HCT116 (cell line): ENCODE measurements at regions not wholly inside any gene's neighbourhood (a gene's known extent, or its start where the extent isn't known, plus 50 kb on each side); places are given as distances from the start of the nearest gene placed in this dataset.

Experiments
- ATAC-seq: fragments of 200-7000 bp; cut with Tn5 transposase; 2 replicates; pipeline ENCODE4 v1.9.1; 2020; ENCODE audit warnings: mild to moderate bottlenecking, moderate library complexity
- BruUV-seq: library from RNA; stranded (reverse); fragments of 400-500 nt; replicated peaks from 2 replicates; lab custom pipeline; 2021; lab: Mats Ljungman, UMichigan
- CTCF ChIA-PET: fragments of 300-600 bp; sonication (Branson Sonifier 250); formaldehyde crosslinking; loops from one replicate; lab custom pipeline; 2021; ENCODE audit warnings: antibody characterized with exemption; lab: Charles Lee
- POLR2A ChIA-PET: fragments of 300-600, 350-600 bp; sonication (Branson Sonifier 250); formaldehyde crosslinking; loops from one replicate; lab custom pipeline; 2021; ENCODE audit warnings: antibody characterized with exemption; lab: Charles Lee
- RAD21 ChIA-PET, 2 experiments: fragments of 300-600 bp; sonication (Branson Sonifier 250); formaldehyde crosslinking; loops; one replicate each; lab custom pipeline; 2023; ENCODE audit warnings: low total read pairs in 2 of 2; ENCODE audit not compliant: uncharacterized antibody in 2 of 2, unreplicated experiment in 2 of 2, low non-redundant PET in 1 of 2; lab: Charles Lee
- DNase-seq: peaks from one replicate; pipeline ENCODE4 v3.0.0-alpha.2; 2010; ENCODE audit warnings: low read depth, low spot score
- H2AFZ ChIP-seq: fragments of 200-600 bp; shearing (Covaris generic), sonication (generic); 2 replicates; pipeline ENCODE4 v1.6.1; 2017; ENCODE audit warnings: low read depth, mixed run types, mixed read lengths, antibody characterized with exemption, low read length; ENCODE audit not compliant: poor library complexity, severe bottlenecking
- H3K27ac ChIP-seq: 2 replicates; pipeline ENCODE4 v1.5.1; 2012; ENCODE audit warnings: low read depth, low read length
- H3K27me3 ChIP-seq: fragments of 200-600 bp; sonication (generic); 2 replicates; pipeline ENCODE4 v1.6.1; 2016; ENCODE audit warnings: mixed run types, low read length, mixed read lengths; ENCODE audit not compliant: insufficient read depth
- H3K36me3 ChIP-seq, 2 experiments: fragments of 200-500 bp in 1 of 2; fragments of 200-600 bp in 1 of 2; sonication (Bioruptor generic) in 1 of 2; sonication (generic) in 1 of 2; 2 replicates each; pipeline versions ENCODE4 v1.5.1 to v1.6.1; 2014 to 2016; ENCODE audit warnings: low read length in 2 of 2, inconsistent platforms in 1 of 2, mixed read lengths in 1 of 2, mixed run types in 1 of 2; ENCODE audit not compliant: insufficient read depth in 2 of 2, control insufficient read depth in 1 of 2
- H3K4me1 ChIP-seq, 2 experiments: fragments of 200-600 bp in 1 of 2; sonication (generic) in 1 of 2; 2 replicates each; pipeline versions ENCODE4 v1.5.1 to v1.6.1; 2012 to 2017; ENCODE audit warnings: low read length in 2 of 2, inconsistent platforms in 1 of 2, mild to moderate bottlenecking in 1 of 2, mixed read lengths in 1 of 2, mixed run types in 1 of 2, moderate library complexity in 1 of 2; ENCODE audit not compliant: insufficient read depth in 2 of 2, control insufficient read depth in 1 of 2
- H3K4me2 ChIP-seq: fragments of 200-600 bp; sonication (generic); 2 replicates; pipeline ENCODE4 v1.6.1; 2017; ENCODE audit warnings: mixed run types, low read length, mixed read lengths
- H3K4me3 ChIP-seq, 2 experiments: fragments of 200-600 bp in 1 of 2; sonication (generic) in 1 of 2; replicated peaks in 1 of 2; 2 replicates each; pipeline ENCODE4 v1.5.1; 2011 to 2016; ENCODE audit warnings: low read length in 2 of 2, control low read depth in 1 of 2, low read depth in 1 of 2, mild to moderate bottlenecking in 1 of 2, mixed read lengths in 1 of 2, mixed run types in 1 of 2
- H3K79me2 ChIP-seq: fragments of 200-600 bp; sonication (generic); 2 replicates; pipeline ENCODE4 v1.6.1; 2017; ENCODE audit warnings: mild to moderate bottlenecking, mixed run types, low read length, moderate library complexity, mixed read lengths; ENCODE audit not compliant: insufficient read depth
- H3K9ac ChIP-seq: fragments of 200-600 bp; sonication (generic); 2 replicates; pipeline ENCODE4 v1.6.1; 2016; ENCODE audit warnings: low read length, mixed read lengths
- H3K9me2 ChIP-seq: fragments of 200-600 bp; sonication (generic), shearing (Covaris generic); 2 replicates; pipeline ENCODE4 v1.6.1; 2017; ENCODE audit warnings: mixed run types, mild to moderate bottlenecking, moderate library complexity; ENCODE audit not compliant: insufficient read depth
- H3K9me3 ChIP-seq, 2 experiments: fragments of 200-500 bp in 1 of 2; fragments of 200-600 bp in 1 of 2; sonication (Bioruptor generic) in 1 of 2; sonication (generic) in 1 of 2; 2 replicates each; pipeline ENCODE4 v1.6.1; 2014 to 2017; ENCODE audit warnings: low read length in 2 of 2, mixed read lengths in 2 of 2, inconsistent platforms in 1 of 2, low read depth in 1 of 2, mild to moderate bottlenecking in 1 of 2, mixed run types in 1 of 2, moderate library complexity in 1 of 2; ENCODE audit not compliant: control insufficient read depth in 1 of 2, insufficient read depth in 1 of 2
- H4K20me1 ChIP-seq: fragments of 200-600 bp; sonication (generic), shearing (Covaris generic); 2 replicates; pipeline ENCODE4 v1.6.1; 2017; ENCODE audit warnings: mixed run types, mild to moderate bottlenecking, moderate library complexity; ENCODE audit not compliant: insufficient read depth
- CBX3 ChIP-seq: IDR thresholded peaks from 2 replicates; pipeline ENCODE4 v1.6.1; 2012; ENCODE audit warnings: low read depth
- CEBPB ChIP-seq: IDR thresholded peaks from 2 replicates; pipeline ENCODE4 v1.6.1; 2012; ENCODE audit warnings: low read depth
- ELF1 ChIP-seq: IDR thresholded peaks from 2 replicates; pipeline ENCODE4 v1.6.1; 2012; ENCODE audit warnings: low read depth, borderline replicate concordance
- EZH2 ChIP-seq: fragments of 200-600 bp; sonication (generic); IDR thresholded peaks from 2 replicates; pipeline ENCODE4 v1.6.1; 2017; ENCODE audit warnings: antibody characterized with exemption, mixed run types
- EZH2phosphoT487 ChIP-seq: fragments of 200-600 bp; IDR thresholded peaks from 2 replicates; pipeline ENCODE4 v1.6.1; 2018; ENCODE audit warnings: antibody characterized with exemption, borderline replicate concordance
- FOSL1 ChIP-seq: IDR thresholded peaks from 2 replicates; pipeline ENCODE4 v1.6.1; 2012; ENCODE audit warnings: low read depth
- JUND ChIP-seq: IDR thresholded peaks from 2 replicates; pipeline ENCODE4 v1.6.1; 2012
- POLR2A ChIP-seq: IDR thresholded peaks from 2 replicates; pipeline ENCODE4 v1.7.0; 2011; ENCODE audit warnings: borderline replicate concordance; ENCODE audit not compliant: insufficient read depth, insufficient read length; ENCODE audit errors: extremely low read depth
- POLR2AphosphoS5 ChIP-seq: IDR thresholded peaks from 2 replicates; pipeline ENCODE4 v1.6.1; 2011; ENCODE audit warnings: mild to moderate bottlenecking, low read depth, low read length, moderate library complexity
- RAD21 ChIP-seq: IDR thresholded peaks from 2 replicates; pipeline ENCODE4 v1.6.1; 2012; ENCODE audit warnings: low read depth, mild to moderate bottlenecking
- SP1 ChIP-seq: IDR thresholded peaks from 2 replicates; pipeline ENCODE4 v1.6.1; 2012; ENCODE audit warnings: low read depth
- SRF ChIP-seq: IDR thresholded peaks from 2 replicates; pipeline ENCODE4 v1.6.1; 2012; ENCODE audit warnings: low read depth
- ZFX ChIP-seq: fragments of 450-650 bp; IDR thresholded peaks from 2 replicates; pipeline ENCODE4 v1.6.1; 2017
- ZNF274 ChIP-seq: fragments of 200-500 bp; sonication (Bioruptor generic); IDR thresholded peaks from 2 replicates; pipeline ENCODE4 v1.6.1; 2014; ENCODE audit warnings: mild to moderate bottlenecking, low read depth, low read length, inconsistent platforms
- intact Hi-C: fragments of 100-400 bp; cut with micrococcal nuclease; formaldehyde crosslinking; loops from 2 replicates; pipeline ENCODE4 v1.10.0; 2022
- TF ChIP-seq, protein P1 (sequence below): IDR thresholded peaks from 2 replicates; pipeline ENCODE4 v1.6.1; 2011; ENCODE audit warnings: mild to moderate bottlenecking, low read length, moderate library complexity; ENCODE audit not compliant: insufficient replicate concordance; ENCODE audit errors: extremely low read depth
- TF ChIP-seq, protein P2 (sequence below): IDR thresholded peaks from 2 replicates; pipeline ENCODE4 v1.6.1; 2012
- TF ChIP-seq, protein P3 (sequence below), 3 experiments: fragments of 200-600 bp in 1 of 3; sonication (generic) in 1 of 3; IDR thresholded peaks in 2 of 3; conservative IDR thresholded peaks in 1 of 3; 2 replicates each; pipeline ENCODE4 v1.5.1; 2012 to 2017; ENCODE audit warnings: low read depth in 2 of 3, low read length in 2 of 3, antibody characterized with exemption in 1 of 3, borderline replicate concordance in 1 of 3, control low read depth in 1 of 3, mild to moderate bottlenecking in 1 of 3, mixed read lengths in 1 of 3, mixed run types in 1 of 3, moderate library complexity in 1 of 3; ENCODE audit not compliant: insufficient read depth in 1 of 3
- TF ChIP-seq, protein P4 (sequence below): IDR thresholded peaks from 2 replicates; pipeline ENCODE4 v1.6.1; 2012

DNA sequence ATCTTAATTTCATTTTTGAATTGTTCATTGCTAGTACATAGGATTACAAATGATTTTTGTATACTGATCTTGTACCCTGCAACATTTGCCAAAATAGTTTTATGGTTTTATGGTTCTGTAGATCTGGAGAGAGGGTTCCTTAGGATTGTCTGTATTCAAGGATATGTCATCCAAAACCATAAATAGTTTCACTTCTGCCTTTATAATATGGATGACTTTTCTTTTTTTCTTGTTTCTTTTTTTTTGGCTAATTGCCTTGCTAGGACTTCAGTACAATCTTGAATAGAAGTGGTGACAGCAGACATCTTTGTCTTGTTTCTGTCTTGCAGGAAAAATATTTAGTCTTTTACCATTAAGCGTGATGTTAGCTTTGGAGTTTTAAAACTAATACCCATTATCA, 383.9 kb upstream of the HS6ST1 start (continued):
- TF ChIP-seq, protein P1, sequence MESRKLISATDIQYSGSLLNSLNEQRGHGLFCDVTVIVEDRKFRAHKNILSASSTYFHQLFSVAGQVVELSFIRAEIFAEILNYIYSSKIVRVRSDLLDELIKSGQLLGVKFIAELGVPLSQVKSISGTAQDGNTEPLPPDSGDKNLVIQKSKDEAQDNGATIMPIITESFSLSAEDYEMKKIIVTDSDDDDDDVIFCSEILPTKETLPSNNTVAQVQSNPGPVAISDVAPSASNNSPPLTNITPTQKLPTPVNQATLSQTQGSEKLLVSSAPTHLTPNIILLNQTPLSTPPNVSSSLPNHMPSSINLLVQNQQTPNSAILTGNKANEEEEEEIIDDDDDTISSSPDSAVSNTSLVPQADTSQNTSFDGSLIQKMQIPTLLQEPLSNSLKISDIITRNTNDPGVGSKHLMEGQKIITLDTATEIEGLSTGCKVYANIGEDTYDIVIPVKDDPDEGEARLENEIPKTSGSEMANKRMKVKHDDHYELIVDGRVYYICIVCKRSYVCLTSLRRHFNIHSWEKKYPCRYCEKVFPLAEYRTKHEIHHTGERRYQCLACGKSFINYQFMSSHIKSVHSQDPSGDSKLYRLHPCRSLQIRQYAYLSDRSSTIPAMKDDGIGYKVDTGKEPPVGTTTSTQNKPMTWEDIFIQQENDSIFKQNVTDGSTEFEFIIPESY = no peak
- TF ChIP-seq FOSL1 (no peak), ELF1 (no peak), JUND (no peak), SP1 (no peak), POLR2AphosphoS5 (no peak), RAD21 (no peak), EZH2 (no peak), ZFX (no peak)
- TF ChIP-seq, protein P2, sequence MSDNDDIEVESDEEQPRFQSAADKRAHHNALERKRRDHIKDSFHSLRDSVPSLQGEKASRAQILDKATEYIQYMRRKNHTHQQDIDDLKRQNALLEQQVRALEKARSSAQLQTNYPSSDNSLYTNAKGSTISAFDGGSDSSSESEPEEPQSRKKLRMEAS = no peak
- TF ChIP-seq, all 23 proteins: peak for 0

DNA sequence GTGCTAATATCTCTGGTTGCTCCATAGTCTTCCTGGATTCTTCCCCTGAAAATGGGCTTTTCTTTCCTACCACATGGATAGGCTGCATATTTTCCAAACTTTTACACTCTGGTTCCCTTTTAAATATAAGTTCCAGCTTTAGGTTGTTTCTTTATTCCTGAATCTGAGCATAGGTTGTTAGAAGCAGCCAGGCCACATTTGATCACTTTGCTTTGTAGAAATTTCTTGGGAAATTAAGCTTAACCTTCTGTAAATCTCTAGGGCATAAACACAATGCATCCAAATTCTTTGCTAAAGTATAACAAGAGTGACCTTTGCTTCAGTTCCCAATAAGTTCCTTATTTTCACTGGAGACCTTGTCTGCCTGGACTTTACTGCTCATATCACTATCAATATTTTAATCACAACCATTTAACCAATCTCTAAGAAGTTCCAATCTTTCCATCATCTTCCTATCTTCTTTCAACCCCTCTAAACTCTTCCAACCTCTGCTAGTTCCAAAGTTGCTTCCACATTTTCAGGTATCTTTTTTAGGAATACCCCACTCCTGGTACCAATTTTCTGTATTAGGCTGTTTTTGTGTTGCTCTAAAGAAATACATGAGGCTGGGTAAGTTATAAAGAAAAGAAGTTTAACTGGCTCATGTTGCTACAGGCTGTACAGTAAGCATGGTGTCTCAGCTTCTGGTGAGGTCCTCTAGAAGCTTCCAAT, 389.6 kb upstream of the HS6ST1 start:
- H3K79me2 ChIP-seq = no peaks in the 10 kb centered on the region
- intact Hi-C loops = no loop called here
- no peak overlapping the region for H3K4me2 ChIP-seq
- 0 out of 2 replicates have a peak, but pooled peaks cover 4% of the 10 kb centered on the region for H3K27me3 ChIP-seq
- ChIA-PET POLR2A (no interaction called here), RAD21 (no interaction called here), CTCF (no interaction called here)
- 0 out of 4 replicates have a peak, but pooled peaks cover 0 to 4% of the 10 kb centered on the region in 2 experiments for H3K9me3 ChIP-seq
- H3K36me3 ChIP-seq = no peaks in the 10 kb centered on the region
- H2AFZ ChIP-seq = no peak overlapping the region
- H3K4me1 ChIP-seq = no peaks in the 10 kb centered on the region
- no peak for ATAC-seq
- no peak for DNase-seq
- no peak overlapping the region for H3K27ac ChIP-seq
- no peaks in the 10 kb centered on the region for H4K20me1 ChIP-seq
- no peak overlapping the region for H3K9ac ChIP-seq
- no peak overlapping the region for H3K4me3 ChIP-seq
- BruUV-seq = no TSS peak
- no peaks in the 10 kb centered on the region for H3K9me2 ChIP-seq
- TF ChIP-seq, protein P1 = no peak
- TF ChIP-seq CBX3 (no peak), ZNF274 (no peak), SRF (no peak), EZH2phosphoT487 (no peak), POLR2A (no peak), CEBPB (no peak), ZFX (no peak)
- TF ChIP-seq, protein P3, sequence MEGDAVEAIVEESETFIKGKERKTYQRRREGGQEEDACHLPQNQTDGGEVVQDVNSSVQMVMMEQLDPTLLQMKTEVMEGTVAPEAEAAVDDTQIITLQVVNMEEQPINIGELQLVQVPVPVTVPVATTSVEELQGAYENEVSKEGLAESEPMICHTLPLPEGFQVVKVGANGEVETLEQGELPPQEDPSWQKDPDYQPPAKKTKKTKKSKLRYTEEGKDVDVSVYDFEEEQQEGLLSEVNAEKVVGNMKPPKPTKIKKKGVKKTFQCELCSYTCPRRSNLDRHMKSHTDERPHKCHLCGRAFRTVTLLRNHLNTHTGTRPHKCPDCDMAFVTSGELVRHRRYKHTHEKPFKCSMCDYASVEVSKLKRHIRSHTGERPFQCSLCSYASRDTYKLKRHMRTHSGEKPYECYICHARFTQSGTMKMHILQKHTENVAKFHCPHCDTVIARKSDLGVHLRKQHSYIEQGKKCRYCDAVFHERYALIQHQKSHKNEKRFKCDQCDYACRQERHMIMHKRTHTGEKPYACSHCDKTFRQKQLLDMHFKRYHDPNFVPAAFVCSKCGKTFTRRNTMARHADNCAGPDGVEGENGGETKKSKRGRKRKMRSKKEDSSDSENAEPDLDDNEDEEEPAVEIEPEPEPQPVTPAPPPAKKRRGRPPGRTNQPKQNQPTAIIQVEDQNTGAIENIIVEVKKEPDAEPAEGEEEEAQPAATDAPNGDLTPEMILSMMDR (IDR thresholded peaks at IDR 0.05 in 2 of 3, conservative IDR thresholded peaks at IDR 0.05 in 1 of 3; ENCODE audit: borderline replicate concordance in 1 of 3, insufficient read depth in 1 of 3, low read depth in 2 of 3, low read length in 2 of 3) = no peak
- TF ChIP-seq, protein P4, sequence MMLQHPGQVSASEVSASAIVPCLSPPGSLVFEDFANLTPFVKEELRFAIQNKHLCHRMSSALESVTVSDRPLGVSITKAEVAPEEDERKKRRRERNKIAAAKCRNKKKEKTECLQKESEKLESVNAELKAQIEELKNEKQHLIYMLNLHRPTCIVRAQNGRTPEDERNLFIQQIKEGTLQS = no peak
